Aorta (tissue), 5 donors: ENCODE measurements at regions not wholly inside any gene's neighbourhood (a gene's known extent, or its start where the extent isn't known, plus 50 kb on each side); places are given as distances from the start of the nearest gene placed in this dataset.

Experiments used
- ATAC-seq: fragments of 200-7000 bp; cut with Tn5 transposase; one replicate; pipeline ENCODE4 v1.9.1; 2022; ENCODE audit warnings: moderate library complexity; ENCODE audit not compliant: low FRiP score
- DNase-seq, 2 donors: peaks; one replicate each; pipeline ENCODE4 v3.0.0-alpha.2; 2020
- H3K27ac ChIP-seq, 2 donors: one replicate each; pipeline ENCODE4 v1.5.1; 2013; ENCODE audit warnings: low read length in 2 of 2, mild to moderate bottlenecking in 2 of 2, moderate library complexity in 2 of 2, control low read depth in 1 of 2, inconsistent platforms in 1 of 2, low read depth in 1 of 2
- H3K27me3 ChIP-seq, 2 donors: one replicate each; pipeline ENCODE4 v1.6.1; 2013; ENCODE audit warnings: control low read depth in 1 of 2, low read length in 1 of 2, mild to moderate bottlenecking in 1 of 2, moderate library complexity in 1 of 2; ENCODE audit not compliant: insufficient read depth in 2 of 2, control insufficient read depth in 1 of 2
- H3K36me3 ChIP-seq, 2 donors: one replicate each; pipeline ENCODE4 v1.6.1; 2013; ENCODE audit warnings: control low read depth in 1 of 2, low read length in 1 of 2, mild to moderate bottlenecking in 1 of 2; ENCODE audit not compliant: insufficient read depth in 2 of 2, control insufficient read depth in 1 of 2
- H3K4me1 ChIP-seq, 2 donors: one replicate each; pipeline ENCODE4 v1.6.1; 2013; ENCODE audit warnings: low read length in 2 of 2, control low read depth in 1 of 2, mild to moderate bottlenecking in 1 of 2, moderate library complexity in 1 of 2; ENCODE audit not compliant: insufficient read depth in 2 of 2, control insufficient read depth in 1 of 2
- H3K4me3 ChIP-seq, 2 donors: one replicate each; pipeline ENCODE4 v1.5.1; 2013; ENCODE audit warnings: low read length in 2 of 2, control low read depth in 1 of 2, mild to moderate bottlenecking in 1 of 2
- H3K9me3 ChIP-seq: one replicate; pipeline ENCODE4 v1.6.1; 2013; ENCODE audit warnings: mild to moderate bottlenecking, low read length; ENCODE audit not compliant: control insufficient read depth
- WGBS, 2 donors: extraction: QIAGEN DNeasy Blood & Tissue Kit; methylation state at CpG; one replicate each; pipeline ENCODE4 v1.1.7; 2013; 5-methylcytosine and 5-hydroxymethylcytosine counted together
- intact Hi-C, 2 donors: fragments of 100-400 bp; cut with DNase I; formaldehyde crosslinking; loops; one replicate each; pipeline versions ENCODE4 v1.14.2 to v1.15.0; 2022
- donor health status: healthy with polysubstance abuse.
- donor health status: Bipolar disorder and iron deficiency.
- donor health status: DM: no; HTN: no; CAD: no.
- donor health status: DM: no; HTN: no; CAD: no.
- donor health status: DM: yes; HTN: yes; CAD: no.

DNA sequence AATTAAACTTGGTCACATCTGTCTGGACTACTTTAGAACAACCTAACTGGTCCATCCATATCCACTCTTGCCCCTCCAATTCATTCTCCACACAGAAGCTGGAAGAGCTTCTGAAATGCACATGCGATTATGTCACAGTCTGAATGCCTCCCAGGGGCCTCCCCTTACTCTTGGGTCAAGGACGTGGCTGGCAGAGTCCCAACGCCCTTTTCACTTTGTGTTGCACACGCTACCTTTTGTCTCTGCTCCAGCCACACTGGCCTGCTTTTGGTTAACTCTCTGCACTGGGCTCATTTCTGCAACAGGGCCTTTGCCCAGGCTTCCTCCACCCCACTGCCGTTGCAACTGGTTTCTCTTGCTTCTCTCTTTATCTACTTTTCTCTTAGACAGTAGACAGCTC, 245.2 kb downstream of the IL20RB start:
- DNase-seq (no peak), ATAC-seq (no peak)
- Histone ChIP-seq H3K36me3 (no peaks in the 10 kb centered on the region), H3K27me3 (no peaks in the 10 kb centered on the region), H3K9me3 (peaks cover 2% of the 10 kb centered on the region), H3K4me1 (peaks cover 3 to 6% of the 10 kb centered on the region in 2 donors), H3K27ac (no peak overlapping the region), H3K4me3 (no peak overlapping the region)
- intact Hi-C loops: no loop called here
- WGBS, 2 donors: 70 to 84% methylated on average over 5 of the region's 5 CpGs

DNA sequence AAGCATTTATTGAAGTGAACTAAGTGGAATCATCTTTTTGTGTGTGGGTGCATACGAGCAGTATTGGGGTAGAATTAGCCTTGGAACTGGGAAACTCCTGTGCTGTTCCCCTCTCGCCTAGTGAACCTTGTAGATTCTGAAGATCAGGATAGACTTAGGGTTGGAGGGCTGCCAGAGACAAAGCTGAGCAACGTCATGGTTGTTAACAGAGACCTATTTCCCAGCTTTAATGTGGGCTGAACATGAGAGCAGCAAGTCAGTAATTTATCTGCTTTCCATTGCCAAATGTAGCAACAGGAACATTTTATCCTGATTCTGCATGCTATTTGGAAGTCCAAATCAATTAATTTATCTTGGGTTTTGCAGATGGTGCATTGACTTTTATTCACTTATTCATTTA, 246.6 kb downstream of the IL20RB start:
- H3K4me1 ChIP-seq: peaks cover 3 to 6% of the 10 kb centered on the region in 2 donors
- no peak overlapping the region for H3K4me3 ChIP-seq
- DNase-seq (no peak), ATAC-seq (no peak)
- H3K27ac ChIP-seq: no peak overlapping the region
- peaks cover 2% of the 10 kb centered on the region for H3K9me3 ChIP-seq
- intact Hi-C loops: no loop called here
- no peaks in the 10 kb centered on the region for H3K36me3 ChIP-seq
- 63 to 64% methylated on average over 3 of the region's 3 CpGs for WGBS, 2 donors
- H3K27me3 ChIP-seq: no peaks in the 10 kb centered on the region

DNA sequence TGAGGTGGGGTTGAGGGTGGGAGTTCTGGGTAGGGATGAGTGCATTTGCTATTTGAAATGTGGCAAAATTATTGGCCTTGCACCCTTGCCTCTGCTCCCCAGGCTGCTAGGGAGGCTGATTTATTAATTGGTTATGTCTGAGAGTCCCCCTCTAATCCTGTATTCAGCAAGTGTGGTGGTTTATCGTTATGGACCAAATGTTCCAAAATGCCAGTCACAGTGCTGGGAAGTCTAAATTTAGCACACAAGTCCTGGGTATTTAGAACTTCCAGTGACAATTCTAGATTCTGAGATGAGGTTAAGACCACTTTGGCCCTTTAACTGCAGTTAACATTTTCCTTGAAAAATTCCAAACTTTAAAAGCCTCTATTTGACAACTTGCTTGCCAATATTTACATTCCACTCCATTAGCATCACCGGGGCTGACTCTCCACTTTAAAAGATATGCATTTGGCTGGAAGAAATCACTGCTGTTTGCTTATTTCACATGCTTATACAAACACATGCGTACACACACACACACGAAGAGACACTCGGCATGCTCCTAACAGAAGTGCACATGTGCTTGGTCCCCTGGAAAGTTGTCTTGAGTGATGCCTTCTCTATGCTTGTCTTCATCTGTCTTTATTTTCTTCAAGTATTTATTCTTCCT, 247.7 kb downstream of the IL20RB start:
- Histone ChIP-seq H3K4me3 (no peak overlapping the region), H3K27ac (no peak overlapping the region), H3K4me1 (peaks cover 3 to 6% of the 10 kb centered on the region in 2 donors), H3K27me3 (no peaks in the 10 kb centered on the region), H3K36me3 (no peaks in the 10 kb centered on the region), H3K9me3 (peaks cover 2% of the 10 kb centered on the region)
- ATAC-seq (no peak), DNase-seq (no peak)
- WGBS, 2 donors: 5 to 9% methylated on average over 5 of the region's 5 CpGs
- intact Hi-C loops: no loop called here

GRCh38 chr3:137207616-137208015, 249.8 kb downstream of the IL20RB start:
- 80 to 95% methylated on average over 1 of the region's 1 CpG for WGBS, 2 donors
- Histone ChIP-seq H3K36me3 (no peaks in the 10 kb centered on the region), H3K27me3 (no peaks in the 10 kb centered on the region), H3K27ac (no peak overlapping the region), H3K4me1 (peaks cover 3 to 6% of the 10 kb centered on the region in 2 donors), H3K9me3 (no peaks in the 10 kb centered on the region), H3K4me3 (no peak overlapping the region)
- DNase-seq (no peak), ATAC-seq (no peak)
- intact Hi-C loops: no loop called here

- intact Hi-C loops: no loop called here
- H3K9me3 ChIP-seq: peaks cover 4% of the 10 kb centered on the region
- ATAC-seq (no peak), DNase-seq (no peak)
- H3K27me3 ChIP-seq: no peaks in the 10 kb centered on the region
- H3K27ac ChIP-seq: no peak overlapping the region
- H3K36me3 ChIP-seq: no peaks in the 10 kb centered on the region
- H3K4me3 ChIP-seq: no peak overlapping the region
- H3K4me1 ChIP-seq: no peaks in the 10 kb centered on the region
- 28 to 32% methylated on average over 5 of the region's 5 CpGs for WGBS, 2 donors
Observed at GRCh38 chr3:137217733-137218132, 259.9 kb downstream of the IL20RB start.

GRCh38 chr3:137219801-137220445, 262.1 kb downstream of the IL20RB start:
- ATAC-seq: no peak
- Histone ChIP-seq H3K27me3 (no peaks in the 10 kb centered on the region), H3K9me3 (peaks cover 4% of the 10 kb centered on the region), H3K4me3 (no peak overlapping the region), H3K4me1 (no peaks in the 10 kb centered on the region), H3K27ac (no peak overlapping the region), H3K36me3 (no peaks in the 10 kb centered on the region)
- intact Hi-C loops: no loop called here
- no peak for DNase-seq
- 69 to 73% methylated on average over 1 of the region's 1 CpG for WGBS, 2 donors

GRCh38 chr3:137222736-137223225, 265.0 kb downstream of the IL20RB start:
- no peaks in the 10 kb centered on the region for H3K4me1 ChIP-seq
- no peaks in the 10 kb centered on the region for H3K27me3 ChIP-seq
- ATAC-seq (no peak), DNase-seq (no peak)
- intact Hi-C loops: no loop called here
- WGBS, 2 donors: 44 to 49% methylated on average over 2 of the region's 2 CpGs
- H3K4me3 ChIP-seq: no peak overlapping the region
- no peaks in the 10 kb centered on the region for H3K36me3 ChIP-seq
- no peak overlapping the region for H3K27ac ChIP-seq
- H3K9me3 ChIP-seq: peaks cover 2% of the 10 kb centered on the region

DNA sequence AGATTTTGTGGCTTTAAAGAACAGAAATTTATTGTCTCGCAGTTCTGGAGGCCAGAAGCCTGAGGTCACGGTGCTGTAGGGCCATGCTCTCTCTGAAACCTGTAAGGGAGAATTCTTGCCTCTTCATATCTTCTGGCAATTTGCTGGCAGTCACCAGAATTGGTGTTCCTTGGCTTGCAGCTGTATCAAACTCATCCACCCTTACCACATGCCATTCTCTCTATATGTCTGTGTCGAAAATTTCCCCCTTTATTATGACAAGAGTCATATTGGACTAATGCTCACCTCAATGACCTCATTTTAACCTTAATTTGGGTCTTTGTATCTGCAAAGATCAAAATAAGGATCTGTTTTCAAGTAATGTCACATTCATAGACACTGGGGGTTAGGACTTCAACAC, 266.7 kb downstream of the IL20RB start:
- ATAC-seq (no peak), DNase-seq (no peak)
- Histone ChIP-seq H3K4me1 (no peaks in the 10 kb centered on the region), H3K27me3 (no peaks in the 10 kb centered on the region), H3K9me3 (peaks cover 2% of the 10 kb centered on the region), H3K4me3 (no peak overlapping the region), H3K27ac (no peak overlapping the region), H3K36me3 (no peaks in the 10 kb centered on the region)
- intact Hi-C loops: no loop called here
- 76 to 77% methylated on average over 3 of the region's 3 CpGs for WGBS, 2 donors

GRCh38 chr3:137242836-137243400, 285.1 kb downstream of the IL20RB start:
- no peaks in the 10 kb centered on the region for H3K4me1 ChIP-seq
- no peaks in the 10 kb centered on the region for H3K9me3 ChIP-seq
- H3K36me3 ChIP-seq: no peaks in the 10 kb centered on the region
- no peak for ATAC-seq
- DNase-seq: no peak
- H3K27ac ChIP-seq: no peak overlapping the region
- intact Hi-C loops: no loop called here
- H3K27me3 ChIP-seq: no peaks in the 10 kb centered on the region
- 63 to 64% methylated on average over 6 of the region's 6 CpGs for WGBS, 2 donors
- no peak overlapping the region for H3K4me3 ChIP-seq
